Glutamatergic neuron (in vitro differentiated cells): ENCODE measurements at regions not wholly inside any gene's neighbourhood (a gene's known extent, or its start where the extent isn't known, plus 50 kb on each side); places are given as distances from the start of the nearest gene placed in this dataset.

Source experiments
- DNase-seq: peaks from one replicate; pipeline ENCODE4 v3.0.0; 2022
- H3K27ac Mint-ChIP-seq: one replicate; pipeline ENCODE4 v1.8.0; 2020; ENCODE audit warnings: mild to moderate bottlenecking, mixed read lengths, inconsistent platforms; ENCODE audit not compliant: unreplicated experiment
- H3K27me3 Mint-ChIP-seq: one replicate; pipeline ENCODE4 v1.8.0; 2020; ENCODE audit warnings: mild to moderate bottlenecking, moderate library complexity, mixed read lengths, inconsistent platforms; ENCODE audit not compliant: unreplicated experiment
- H3K36me3 Mint-ChIP-seq: one replicate; pipeline ENCODE4 v1.8.0; 2020; ENCODE audit warnings: mild to moderate bottlenecking, mixed read lengths, inconsistent platforms; ENCODE audit not compliant: unreplicated experiment
- H3K4me1 Mint-ChIP-seq: one replicate; pipeline ENCODE4 v1.8.0; 2020; ENCODE audit warnings: mild to moderate bottlenecking, low read depth, mixed read lengths, inconsistent platforms; ENCODE audit not compliant: unreplicated experiment
- H3K4me3 Mint-ChIP-seq: one replicate; pipeline ENCODE4 v1.8.0; 2020; ENCODE audit warnings: mild to moderate bottlenecking, mixed read lengths, inconsistent platforms; ENCODE audit not compliant: unreplicated experiment
- H3K9me3 Mint-ChIP-seq: one replicate; pipeline ENCODE4 v1.8.0; 2020; ENCODE audit warnings: mild to moderate bottlenecking, moderate library complexity, mixed read lengths, inconsistent platforms; ENCODE audit not compliant: unreplicated experiment
- CTCF ChIP-seq: fragments of 200-600 bp; sonication (generic); IDR thresholded peaks from one replicate; pipeline ENCODE4 v1.5.0; 2021; ENCODE audit not compliant: partially characterized antibody, unreplicated experiment

- H3K27ac Mint-ChIP-seq = no peak overlapping the region
- no peak for TF ChIP-seq CTCF
- no peak overlapping the region for H3K4me3 Mint-ChIP-seq
- no peaks in the 10 kb centered on the region for H3K27me3 Mint-ChIP-seq
- H3K4me1 Mint-ChIP-seq = peaks cover 2% of the 10 kb centered on the region
- H3K9me3 Mint-ChIP-seq = no peaks in the 10 kb centered on the region
- H3K36me3 Mint-ChIP-seq = no peaks in the 10 kb centered on the region
- no peak for DNase-seq
Measured at GRCh38 chr5:40052808-40053207, 626.9 kb upstream of the PTGER4 start.

GRCh38 chr5:40046792-40047191, 622.0 kb upstream of the DAB2 start:
- Mint-ChIP-seq H3K9me3 (no peaks in the 10 kb centered on the region), H3K36me3 (no peaks in the 10 kb centered on the region), H3K27me3 (no peaks in the 10 kb centered on the region), H3K4me1 (no peaks in the 10 kb centered on the region), H3K4me3 (no peak overlapping the region), H3K27ac (no peak overlapping the region)
- no peak for TF ChIP-seq CTCF
- no peak for DNase-seq

GRCh38 chr5:40045429-40045828, 620.6 kb upstream of the DAB2 start:
- no peak for DNase-seq
- no peaks in the 10 kb centered on the region for H3K27me3 Mint-ChIP-seq
- no peaks in the 10 kb centered on the region for H3K9me3 Mint-ChIP-seq
- H3K27ac Mint-ChIP-seq = no peak overlapping the region
- H3K4me3 Mint-ChIP-seq = no peak overlapping the region
- no peaks in the 10 kb centered on the region for H3K36me3 Mint-ChIP-seq
- TF ChIP-seq CTCF = no peak
- H3K4me1 Mint-ChIP-seq = no peaks in the 10 kb centered on the region

GRCh38 chr5:40043916-40044315, 619.1 kb upstream of the DAB2 start:
- H3K36me3 Mint-ChIP-seq = no peaks in the 10 kb centered on the region
- H3K9me3 Mint-ChIP-seq = no peaks in the 10 kb centered on the region
- no peak overlapping the region for H3K27ac Mint-ChIP-seq
- H3K27me3 Mint-ChIP-seq = no peaks in the 10 kb centered on the region
- DNase-seq = no peak
- H3K4me3 Mint-ChIP-seq = no peak overlapping the region
- TF ChIP-seq CTCF = no peak
- no peaks in the 10 kb centered on the region for H3K4me1 Mint-ChIP-seq

GRCh38 chr5:40041452-40041851, 616.7 kb upstream of the DAB2 start:
- no peaks in the 10 kb centered on the region for H3K27me3 Mint-ChIP-seq
- DNase-seq = no peak
- H3K9me3 Mint-ChIP-seq = no peaks in the 10 kb centered on the region
- H3K4me3 Mint-ChIP-seq = no peak overlapping the region
- H3K36me3 Mint-ChIP-seq = no peaks in the 10 kb centered on the region
- no peaks in the 10 kb centered on the region for H3K4me1 Mint-ChIP-seq
- H3K27ac Mint-ChIP-seq = no peak overlapping the region
- TF ChIP-seq CTCF = no peak
